Panc1 (cell line): ENCODE measurements at regions not wholly inside any gene's neighbourhood (a gene's known extent, or its start where the extent isn't known, plus 50 kb on each side); places are given as distances from the start of the nearest gene placed in this dataset.

Experiments used
- ATAC-seq: fragments of 200-7000 bp; cut with Tn5 transposase; 2 replicates; pipeline ENCODE4 v1.9.1; 2020; ENCODE audit warnings: mild to moderate bottlenecking, moderate library complexity
- BruUV-seq: library from RNA; stranded (reverse); fragments of 400-500 nt; replicated peaks from 2 replicates; lab custom pipeline; 2021; lab: Mats Ljungman, UMichigan
- CTCF ChIA-PET: fragments of 300-600 bp; sonication (Branson Sonifier 250); formaldehyde crosslinking; loops from one replicate; lab custom pipeline; 2022; ENCODE audit warnings: antibody characterized with exemption; lab: Charles Lee
- POLR2A ChIA-PET: fragments of 300-600 bp; sonication (Branson Sonifier 250); formaldehyde crosslinking; loops from one replicate; lab custom pipeline; 2022; ENCODE audit warnings: antibody characterized with exemption; lab: Charles Lee
- DNase-seq: peaks from one replicate; pipeline ENCODE4 v3.0.0-alpha.2; 2010; ENCODE audit warnings: low read depth, low spot score
- H3K27ac ChIP-seq: 2 replicates; pipeline ENCODE4 v1.5.1; 2011; ENCODE audit warnings: mild to moderate bottlenecking, low read length, inconsistent platforms
- H3K27me3 ChIP-seq: fragments of 200-500 bp; sonication (Bioruptor generic); 2 replicates; pipeline ENCODE4 v1.6.0; 2014; ENCODE audit warnings: low read length, inconsistent platforms; ENCODE audit not compliant: control insufficient read depth, insufficient read depth
- H3K36me3 ChIP-seq: fragments of 200-500 bp; sonication (Bioruptor generic); 2 replicates; pipeline ENCODE4 v1.5.1; 2014; ENCODE audit warnings: inconsistent platforms, mild to moderate bottlenecking, low read length, moderate library complexity; ENCODE audit not compliant: control insufficient read depth, insufficient read depth
- H3K4me1 ChIP-seq: 2 replicates; pipeline ENCODE4 v1.5.1; 2011; ENCODE audit warnings: inconsistent platforms, mild to moderate bottlenecking, low read length, moderate library complexity; ENCODE audit not compliant: control insufficient read depth, insufficient read depth
- H3K4me3 ChIP-seq, 2 experiments: 2 replicates each; pipeline ENCODE4 v1.5.1; 2011 to 2012; ENCODE audit warnings: low read depth in 2 of 2, low read length in 2 of 2, mild to moderate bottlenecking in 2 of 2, inconsistent platforms in 1 of 2, moderate library complexity in 1 of 2
- H3K9me3 ChIP-seq: fragments of 200-500 bp; sonication (Bioruptor generic); 2 replicates; pipeline ENCODE4 v1.5.1; 2014; ENCODE audit warnings: low read depth, mild to moderate bottlenecking, inconsistent platforms, low read length, moderate library complexity; ENCODE audit not compliant: control insufficient read depth, insufficient read depth
- POLR2AphosphoS5 ChIP-seq: IDR thresholded peaks from 2 replicates; pipeline ENCODE4 v1.6.1; 2012; ENCODE audit warnings: mild to moderate bottlenecking, low read depth, low read length, moderate library complexity
- SIN3A ChIP-seq: IDR thresholded peaks from 2 replicates; pipeline ENCODE4 v1.6.1; 2012; ENCODE audit warnings: low read depth, mild to moderate bottlenecking, low read length, moderate library complexity, borderline replicate concordance; ENCODE audit not compliant: insufficient read depth
- TCF7L2 ChIP-seq: IDR thresholded peaks from 2 replicates; pipeline ENCODE4 v1.6.1; 2011; ENCODE audit warnings: mild to moderate bottlenecking, low read depth, low read length, inconsistent platforms
- in situ Hi-C: cut with HindIII; loops from 2 replicates; pipeline ENCODE4 v1.10.0; 2016; ENCODE audit warnings: low sequenced_read_pairs, low pct_unique_long_range_greater_than_20kb
- intact Hi-C: fragments of 100-400 bp; cut with micrococcal nuclease; formaldehyde crosslinking; loops from one replicate; pipeline ENCODE4 v1.10.0; 2022; ENCODE audit not compliant: unreplicated experiment
- TF ChIP-seq, protein P1 (sequence below), 2 experiments: IDR thresholded peaks; 2 replicates each; pipeline ENCODE4 v1.6.1; 2011 to 2012; ENCODE audit warnings: low read depth in 2 of 2, control low read depth in 1 of 2, low read length in 1 of 2, mild to moderate bottlenecking in 1 of 2, moderate library complexity in 1 of 2; ENCODE audit not compliant: insufficient read depth in 1 of 2
- TF ChIP-seq, protein P2 (sequence below): fragments of 450-650 bp; IDR thresholded peaks from 2 replicates; pipeline ENCODE4 v1.5.1; 2017; ENCODE audit warnings: mild to moderate bottlenecking

GRCh38 chr9:107717529-107718314 lies 228.2 kb upstream of the KLF4 start:
- H3K36me3 ChIP-seq, result no peaks in the 10 kb centered on the region
- ChIA-PET CTCF (no interaction called here), POLR2A (no interaction called here)
- no peaks in the 10 kb centered on the region for H3K27me3 ChIP-seq
- BruUV-seq, result no TSS peak
- intact Hi-C loops (no loop called here), in situ Hi-C loops (no loop called here)
- no peak overlapping the region for H3K4me3 ChIP-seq
- ATAC-seq (no peak), DNase-seq (no peak)
- TF ChIP-seq SIN3A (no peak), POLR2AphosphoS5 (no peak), TCF7L2 (no peak)
- TF ChIP-seq, protein P1, sequence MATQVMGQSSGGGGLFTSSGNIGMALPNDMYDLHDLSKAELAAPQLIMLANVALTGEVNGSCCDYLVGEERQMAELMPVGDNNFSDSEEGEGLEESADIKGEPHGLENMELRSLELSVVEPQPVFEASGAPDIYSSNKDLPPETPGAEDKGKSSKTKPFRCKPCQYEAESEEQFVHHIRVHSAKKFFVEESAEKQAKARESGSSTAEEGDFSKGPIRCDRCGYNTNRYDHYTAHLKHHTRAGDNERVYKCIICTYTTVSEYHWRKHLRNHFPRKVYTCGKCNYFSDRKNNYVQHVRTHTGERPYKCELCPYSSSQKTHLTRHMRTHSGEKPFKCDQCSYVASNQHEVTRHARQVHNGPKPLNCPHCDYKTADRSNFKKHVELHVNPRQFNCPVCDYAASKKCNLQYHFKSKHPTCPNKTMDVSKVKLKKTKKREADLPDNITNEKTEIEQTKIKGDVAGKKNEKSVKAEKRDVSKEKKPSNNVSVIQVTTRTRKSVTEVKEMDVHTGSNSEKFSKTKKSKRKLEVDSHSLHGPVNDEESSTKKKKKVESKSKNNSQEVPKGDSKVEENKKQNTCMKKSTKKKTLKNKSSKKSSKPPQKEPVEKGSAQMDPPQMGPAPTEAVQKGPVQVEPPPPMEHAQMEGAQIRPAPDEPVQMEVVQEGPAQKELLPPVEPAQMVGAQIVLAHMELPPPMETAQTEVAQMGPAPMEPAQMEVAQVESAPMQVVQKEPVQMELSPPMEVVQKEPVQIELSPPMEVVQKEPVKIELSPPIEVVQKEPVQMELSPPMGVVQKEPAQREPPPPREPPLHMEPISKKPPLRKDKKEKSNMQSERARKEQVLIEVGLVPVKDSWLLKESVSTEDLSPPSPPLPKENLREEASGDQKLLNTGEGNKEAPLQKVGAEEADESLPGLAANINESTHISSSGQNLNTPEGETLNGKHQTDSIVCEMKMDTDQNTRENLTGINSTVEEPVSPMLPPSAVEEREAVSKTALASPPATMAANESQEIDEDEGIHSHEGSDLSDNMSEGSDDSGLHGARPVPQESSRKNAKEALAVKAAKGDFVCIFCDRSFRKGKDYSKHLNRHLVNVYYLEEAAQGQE (IDR thresholded peaks at IDR 0.05; ENCODE audit: insufficient read depth in 1 of 2, low read depth in 2 of 2, low read length in 1 of 2), result no peak
- TF ChIP-seq, protein P2, sequence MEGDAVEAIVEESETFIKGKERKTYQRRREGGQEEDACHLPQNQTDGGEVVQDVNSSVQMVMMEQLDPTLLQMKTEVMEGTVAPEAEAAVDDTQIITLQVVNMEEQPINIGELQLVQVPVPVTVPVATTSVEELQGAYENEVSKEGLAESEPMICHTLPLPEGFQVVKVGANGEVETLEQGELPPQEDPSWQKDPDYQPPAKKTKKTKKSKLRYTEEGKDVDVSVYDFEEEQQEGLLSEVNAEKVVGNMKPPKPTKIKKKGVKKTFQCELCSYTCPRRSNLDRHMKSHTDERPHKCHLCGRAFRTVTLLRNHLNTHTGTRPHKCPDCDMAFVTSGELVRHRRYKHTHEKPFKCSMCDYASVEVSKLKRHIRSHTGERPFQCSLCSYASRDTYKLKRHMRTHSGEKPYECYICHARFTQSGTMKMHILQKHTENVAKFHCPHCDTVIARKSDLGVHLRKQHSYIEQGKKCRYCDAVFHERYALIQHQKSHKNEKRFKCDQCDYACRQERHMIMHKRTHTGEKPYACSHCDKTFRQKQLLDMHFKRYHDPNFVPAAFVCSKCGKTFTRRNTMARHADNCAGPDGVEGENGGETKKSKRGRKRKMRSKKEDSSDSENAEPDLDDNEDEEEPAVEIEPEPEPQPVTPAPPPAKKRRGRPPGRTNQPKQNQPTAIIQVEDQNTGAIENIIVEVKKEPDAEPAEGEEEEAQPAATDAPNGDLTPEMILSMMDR, result no peak
- H3K27ac ChIP-seq, result no peak overlapping the region
- H3K4me1 ChIP-seq, result no peaks in the 10 kb centered on the region
- H3K9me3 ChIP-seq, result no peaks in the 10 kb centered on the region

GRCh38 chr9:107715740-107716139 lies 226.2 kb upstream of the KLF4 start:
- Histone ChIP-seq H3K27ac (no peak overlapping the region), H3K4me3 (no peak overlapping the region), H3K36me3 (no peaks in the 10 kb centered on the region), H3K27me3 (no peaks in the 10 kb centered on the region), H3K9me3 (no peaks in the 10 kb centered on the region), H3K4me1 (no peaks in the 10 kb centered on the region)
- ATAC-seq (no peak), DNase-seq (no peak)
- ChIA-PET POLR2A (no interaction called here), CTCF (no interaction called here)
- TF ChIP-seq, protein P2, result no peak
- TF ChIP-seq, protein P1 (IDR thresholded peaks at IDR 0.05; ENCODE audit: insufficient read depth in 1 of 2, low read depth in 2 of 2, low read length in 1 of 2), result no peak
- TF ChIP-seq POLR2AphosphoS5 (no peak), TCF7L2 (no peak), SIN3A (no peak)
- in situ Hi-C loops (no loop called here), intact Hi-C loops (no loop called here)
- BruUV-seq, result no TSS peak
